ENCODE measurements at regions not wholly inside any gene's neighbourhood (a gene's known extent, or its start where the extent isn't known, plus 50 kb on each side); places are given as distances from the start of the nearest gene placed in this dataset.

- no peak for DNase-seq
Observed at GRCh38 chr20:39853636-39854035, 835.4 kb downstream of the MAFB start.

GRCh38 chr20:39853050-39853449 lies 836.0 kb downstream of the MAFB start:
- no peak for DNase-seq

DNA sequence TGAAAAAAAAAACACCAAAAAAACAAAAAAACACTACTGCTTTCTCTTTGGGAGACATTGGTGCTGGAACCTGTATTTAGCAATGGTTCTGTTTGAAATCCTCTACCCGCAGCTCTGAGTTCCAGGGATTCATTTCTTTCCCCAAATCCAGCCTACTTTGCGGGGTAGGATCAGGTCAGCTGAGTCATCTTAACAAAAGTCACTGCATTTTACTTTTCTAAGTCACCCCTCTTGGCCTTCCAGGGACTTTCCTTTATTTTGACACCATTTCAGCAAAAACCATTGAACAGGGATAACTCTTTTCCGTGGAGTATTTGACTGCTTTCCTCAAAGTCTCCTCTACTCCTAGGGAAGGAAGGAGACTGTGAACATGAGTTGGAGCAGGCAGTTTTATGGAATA lies 837.6 kb downstream of the MAFB start:
- no peak for DNase-seq

DNA sequence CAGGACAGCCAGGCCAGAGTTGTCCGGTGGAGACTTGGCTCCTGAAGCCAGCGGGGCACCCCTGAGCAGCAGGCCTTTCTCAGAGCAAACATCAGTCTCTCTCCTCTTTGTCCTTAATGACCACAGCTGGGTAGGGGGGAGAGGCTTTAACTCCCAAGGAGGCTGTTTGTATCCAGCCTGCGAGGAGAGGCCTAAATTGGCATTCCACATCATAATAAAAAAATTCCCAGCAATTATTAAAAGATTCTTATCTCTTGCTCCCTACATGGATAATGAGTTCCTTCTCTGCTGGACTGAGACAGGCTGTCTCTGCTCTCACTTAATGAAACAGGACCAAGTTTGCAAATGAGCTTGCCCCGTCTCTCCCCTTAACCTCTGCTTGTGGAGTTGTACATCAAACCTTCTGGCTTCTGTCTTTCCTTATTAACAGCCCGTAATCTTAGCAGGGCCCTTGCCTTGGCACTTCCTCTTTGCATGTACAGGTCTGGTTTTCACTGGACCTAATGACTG lies 838.2 kb downstream of the MAFB start:
- DNase-seq, result no peak

DNA sequence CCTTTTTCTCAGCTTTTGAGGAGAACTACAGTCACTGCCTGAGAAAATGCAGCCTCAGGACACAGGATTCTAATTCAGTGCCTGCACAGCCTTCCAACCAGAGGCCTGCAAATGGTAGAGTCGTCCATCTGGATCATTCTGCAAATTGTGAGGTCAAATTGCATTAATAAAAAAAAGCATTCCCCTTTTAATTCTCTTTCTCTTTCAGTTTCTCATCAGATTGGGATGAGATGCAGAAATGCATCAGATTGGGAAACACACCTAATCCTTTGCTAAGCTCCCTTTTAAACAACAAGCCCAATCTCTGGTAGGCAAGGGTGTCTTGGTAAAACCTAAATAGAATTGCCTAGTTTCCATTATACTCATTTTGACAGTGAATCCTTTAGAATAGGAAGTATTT lies 838.8 kb downstream of the MAFB start:
- DNase-seq, result no peak

GRCh38 chr20:39849664-39850063 lies 839.4 kb downstream of the MAFB start:
- no peak for DNase-seq

DNA sequence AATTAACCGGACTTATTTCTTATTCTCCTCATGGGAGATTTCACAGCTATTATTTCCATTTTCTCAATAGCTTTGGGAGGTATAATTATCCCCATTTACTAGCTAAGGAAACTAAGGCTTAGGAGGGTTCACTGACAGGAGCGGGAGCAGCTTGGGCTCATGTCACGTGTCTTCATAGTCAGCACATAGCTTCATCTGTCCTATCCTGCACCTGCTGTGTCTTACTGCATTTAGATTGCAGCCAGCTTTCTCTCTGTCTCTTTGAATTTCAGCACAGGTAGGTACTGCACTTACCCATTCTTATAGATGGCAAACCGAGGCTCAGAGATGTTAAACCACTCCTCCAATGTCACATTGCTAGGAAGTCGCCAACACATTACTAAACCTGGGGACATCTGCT lies 839.9 kb downstream of the MAFB start:
- no peak for DNase-seq

GRCh38 chr20:39839399-39840119 lies 849.5 kb downstream of the MAFB start:
- no peak for DNase-seq

DNA sequence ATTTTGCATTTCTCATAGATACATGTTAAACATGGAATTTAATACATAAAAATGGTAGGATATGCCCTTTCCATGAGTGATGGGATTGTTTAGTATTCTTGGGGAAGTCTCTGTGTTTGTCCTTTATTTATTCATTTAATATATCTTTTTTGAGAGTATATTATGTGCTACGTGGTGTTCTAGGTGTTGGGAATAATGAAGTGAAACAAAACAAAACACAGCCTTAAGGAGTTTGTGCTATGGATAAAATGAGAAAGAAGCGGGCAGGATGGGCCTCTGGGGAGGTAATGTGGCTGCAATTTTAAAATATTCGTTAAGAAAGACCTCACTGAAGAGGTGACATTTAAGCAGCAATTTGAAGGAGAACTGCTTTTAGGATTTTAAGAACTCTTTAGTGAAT lies 851.5 kb downstream of the MAFB start:
- DNase-seq, result no peak

- no peak for DNase-seq
Observed at GRCh38 chr20:39835130-39835842, 853.8 kb downstream of the MAFB start.

DNA sequence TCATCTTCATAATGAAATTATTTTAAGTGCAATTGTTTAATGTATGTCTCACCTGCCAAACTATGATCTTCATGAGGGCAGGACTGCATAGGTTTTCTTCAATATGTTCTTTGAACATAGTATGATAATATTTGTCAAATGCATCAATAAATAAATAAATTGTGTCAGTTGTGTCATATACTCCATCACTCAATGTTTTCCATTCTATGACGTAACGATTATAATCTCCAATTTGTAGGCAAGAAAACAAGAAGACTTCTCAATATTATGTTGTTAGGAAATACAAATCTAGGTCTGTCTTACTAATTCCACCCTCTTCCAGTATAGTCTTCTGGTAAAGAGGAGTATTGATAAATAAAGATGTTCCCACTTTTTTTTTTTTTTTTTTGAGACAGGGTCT lies 858.1 kb downstream of the MAFB start:
- no peak for DNase-seq

DNA sequence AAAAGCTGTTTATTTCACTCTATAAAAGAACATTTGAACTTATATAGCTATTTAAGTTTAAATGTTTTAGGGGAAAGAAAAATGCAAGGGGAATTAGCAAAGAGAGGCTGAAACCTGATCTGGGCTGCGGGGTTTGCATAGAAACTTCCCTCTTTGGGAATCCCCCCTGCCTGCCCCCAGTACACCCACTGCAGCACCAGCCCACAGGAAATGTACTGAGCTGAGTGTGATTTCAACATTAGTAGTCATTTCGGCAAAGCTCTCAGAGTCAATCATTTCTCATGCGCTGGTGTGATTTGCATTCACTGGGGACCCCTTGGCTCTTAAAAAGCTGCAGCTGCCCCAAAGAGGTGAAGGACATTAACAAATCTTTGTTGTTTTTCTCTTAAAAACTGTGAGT lies 859.4 kb downstream of the MAFB start:
- DNase-seq, result no peak

GRCh38 chr20:39829256-39829655 lies 859.8 kb downstream of the MAFB start:
- DNase-seq, result no peak

DNA sequence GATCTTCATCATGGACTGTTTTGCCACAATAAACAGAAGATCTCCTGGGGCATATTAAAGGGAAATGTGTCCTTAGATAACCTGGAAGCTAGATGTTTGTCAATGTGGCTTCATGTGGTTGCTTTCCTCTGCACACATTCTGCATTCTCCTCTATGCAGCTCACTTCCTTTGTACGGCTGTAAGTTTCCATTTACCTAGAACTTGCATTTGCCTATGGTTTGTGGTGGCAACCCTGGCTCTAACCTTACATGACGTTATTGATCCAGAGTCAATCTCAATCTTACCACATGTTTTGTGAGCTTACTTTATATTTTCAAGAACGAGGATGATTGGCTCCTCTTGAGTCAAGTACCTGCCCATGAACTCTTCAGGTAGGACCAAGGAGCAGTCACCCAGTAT lies 863.1 kb downstream of the MAFB start:
- DNase-seq, result no peak

DNA sequence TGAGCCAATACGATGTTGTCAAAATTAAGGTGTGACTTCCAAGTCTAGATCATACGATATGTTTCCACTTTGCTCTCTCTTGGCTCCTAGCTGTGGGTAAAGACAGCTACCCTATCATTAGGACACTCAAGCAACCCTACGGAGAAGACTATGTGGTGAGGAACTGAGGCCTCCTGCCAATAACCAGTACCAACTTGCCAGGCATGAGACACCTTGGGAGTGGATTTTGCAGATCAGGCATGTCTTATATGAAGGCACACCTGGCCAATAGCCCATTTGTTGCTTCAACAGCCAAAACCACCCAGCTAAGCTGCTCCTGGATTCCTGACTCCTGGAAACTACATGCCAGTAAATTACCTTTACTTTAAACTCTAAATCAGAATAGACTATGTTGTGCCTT lies 863.4 kb downstream of the DHX35 start:
- no peak for DNase-seq

- no peak for DNase-seq
Observed at GRCh38 chr20:39823224-39823623, 861.1 kb downstream of the DHX35 start.

DNA sequence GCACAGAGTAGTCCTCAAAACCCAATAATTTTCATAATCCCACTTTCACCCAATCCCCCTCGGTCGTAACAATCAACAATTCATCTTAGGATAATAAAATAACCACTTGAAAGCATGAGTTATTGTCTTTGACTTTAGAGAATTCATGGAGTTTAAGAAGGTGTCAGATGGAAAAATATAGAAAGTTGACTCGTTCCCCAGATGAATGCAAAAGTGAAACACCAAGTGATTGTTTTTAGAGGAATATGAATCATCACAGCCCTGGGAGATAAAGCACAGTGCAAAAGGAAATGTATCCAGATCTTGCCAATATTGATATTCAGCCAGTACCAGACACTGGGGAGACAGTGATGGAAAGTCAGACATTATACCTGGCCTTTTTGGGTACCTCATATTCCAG lies 860.5 kb downstream of the DHX35 start:
- no peak for DNase-seq

DNA sequence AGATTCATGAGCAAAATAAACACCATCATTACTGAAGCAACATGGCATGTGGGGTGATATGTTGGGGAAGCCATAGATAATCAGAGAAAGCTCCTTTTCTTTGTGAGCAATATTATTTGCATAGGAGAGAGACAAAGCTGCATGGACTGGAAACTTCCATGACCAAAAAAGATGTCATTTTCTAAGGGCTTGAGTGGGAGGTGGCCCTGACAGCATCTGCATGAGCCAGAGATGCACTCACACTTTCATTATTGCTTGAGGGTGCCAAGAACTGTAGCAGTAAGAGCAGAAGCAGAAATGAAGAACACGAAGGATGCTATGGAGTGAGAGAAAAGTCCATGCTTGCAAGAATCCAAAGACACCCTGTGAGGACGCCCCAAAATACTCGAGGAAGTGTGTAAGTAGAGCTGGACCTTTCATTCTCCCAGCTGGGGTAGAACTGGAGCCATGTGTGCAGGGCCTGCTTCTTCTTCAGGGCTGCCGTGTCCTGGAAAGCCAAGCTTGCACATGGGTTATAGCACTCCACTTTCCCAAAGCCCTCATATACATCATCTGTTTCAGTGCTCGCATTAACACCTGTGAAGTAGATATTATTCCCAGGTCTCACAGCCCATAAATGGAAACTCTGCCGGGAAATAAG lies 851.2 kb downstream of the DHX35 start:
- no peak for DNase-seq

- no peak for DNase-seq
Observed at GRCh38 chr20:39812116-39812515, 850.0 kb downstream of the DHX35 start.

DNA sequence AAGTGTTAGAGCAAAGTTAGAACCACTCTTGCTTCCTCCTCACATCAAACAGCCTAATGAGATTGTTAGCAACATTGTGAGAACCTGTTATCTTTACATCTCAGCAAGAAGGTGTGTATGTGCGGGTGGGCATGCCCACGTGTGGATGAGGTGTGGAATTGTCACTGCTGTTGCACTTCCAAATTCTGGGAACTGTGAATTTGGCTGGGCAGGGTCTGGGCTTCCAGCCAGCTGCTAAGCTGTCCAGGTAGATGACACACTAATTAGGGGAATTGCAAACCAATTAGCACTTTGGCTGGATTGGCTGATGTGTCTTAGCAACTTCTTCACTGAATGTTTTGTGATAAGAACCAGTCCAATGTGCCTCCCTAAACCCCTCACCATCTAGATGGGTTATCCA lies 848.2 kb downstream of the DHX35 start:
- no peak for DNase-seq

DNA sequence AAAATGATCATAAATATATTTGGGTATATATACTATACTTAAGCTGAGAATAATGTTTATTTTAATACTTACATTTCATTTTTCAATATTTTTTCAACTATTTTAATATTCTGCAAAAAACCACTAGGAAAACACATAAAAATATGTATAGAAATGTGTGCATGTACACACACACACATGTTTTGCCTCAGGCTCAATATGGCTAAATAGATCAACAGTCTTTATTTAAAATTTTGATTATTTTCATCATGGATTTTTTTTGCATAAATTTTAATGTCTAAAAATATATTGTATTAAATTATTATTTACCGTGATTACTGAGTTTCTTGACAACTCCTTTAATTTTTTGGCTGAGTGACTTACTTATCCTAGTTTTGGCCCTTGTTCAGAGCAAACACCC lies 846.5 kb downstream of the DHX35 start:
- no peak for DNase-seq

GRCh38 chr20:39800548-39800947 lies 838.4 kb downstream of the DHX35 start:
- no peak for DNase-seq

DNA sequence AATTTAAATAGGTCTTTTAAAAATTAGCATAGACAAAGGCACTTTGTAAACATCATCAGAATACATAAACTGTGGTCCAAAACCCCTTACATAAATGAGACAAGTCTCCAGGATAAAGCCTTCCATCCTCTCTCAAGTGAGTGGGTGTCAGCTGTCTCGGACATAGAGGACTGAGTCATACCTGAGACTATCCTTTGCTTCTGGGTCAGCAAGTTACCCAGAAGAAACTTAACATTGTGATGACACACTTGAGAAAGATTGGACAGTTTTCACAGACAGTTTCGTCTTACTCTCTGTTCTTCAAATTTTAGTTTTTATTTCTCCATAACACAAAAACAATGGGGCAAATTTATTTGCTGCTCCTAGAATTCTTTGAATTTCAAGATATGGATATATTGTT lies 838.0 kb downstream of the DHX35 start:
- DNase-seq, result no peak

- DNase-seq, result no peak
Observed at GRCh38 chr20:39799366-39799965, 837.3 kb downstream of the DHX35 start.

Data from effector CD4-positive, alpha-beta T cell (primary cell).